ENCODE measurements at regions not wholly inside any gene's neighbourhood (a gene's known extent, or its start where the extent isn't known, plus 50 kb on each side); places are given as distances from the start of the nearest gene placed in this dataset.

GRCh38 chr2:120432976-120433815 lies 87.3 kb downstream of the INHBB start:
- H2BK120ac ChIP-seq (ENCODE audit: low read depth, low read length, poor library complexity, severe bottlenecking): no peak overlapping the region
- no peaks in the 10 kb centered on the region for H3K9me3 ChIP-seq (ENCODE audit: control insufficient read depth, low read depth, low read length)
- no peak overlapping the region for H3K56ac ChIP-seq (ENCODE audit: insufficient read length, low read depth, low read length)
- H2AFZ ChIP-seq (ENCODE audit: low read length): no peak overlapping the region
- H3K4me3 Mint-ChIP-seq: no peak overlapping the region
- no CpG with 5 or more reads among the region's 17 CpGs for WGBS (ENCODE audit: extremely low coverage, insufficient read length, low lambda C conversion rate)
- no peak overlapping the region for H2BK20ac ChIP-seq (ENCODE audit: low read depth, low read length, poor library complexity, severe bottlenecking)
- no peaks in the 10 kb centered on the region for H3K23me2 ChIP-seq (ENCODE audit: insufficient read length, low read depth, low read length, poor library complexity, severe bottlenecking)
- peaks cover 46 to 52% of the 10 kb centered on the region in 2 experiments for H3K4me1 Mint-ChIP-seq
- H3K36me3 Mint-ChIP-seq (ENCODE audit: insufficient read depth in 1 of 3, low read depth in 3 of 3): no peaks in the 10 kb centered on the region
- no peak overlapping the region for H3K4me2 ChIP-seq (ENCODE audit: insufficient read depth, insufficient read length, low read length)
- no peaks in the 10 kb centered on the region for H3K27me3 ChIP-seq (ENCODE audit: insufficient read depth, low read length)
- H3K4ac ChIP-seq (ENCODE audit: low read depth, low read length): no peak overlapping the region
- peaks cover 91% of the 10 kb centered on the region for H3K27me3 Mint-ChIP-seq (ENCODE audit: low read depth)
- H3K79me2 ChIP-seq (ENCODE audit: insufficient read depth, low read length): no peaks in the 10 kb centered on the region
- no peak overlapping the region for H3K18ac ChIP-seq (ENCODE audit: insufficient read length, low read depth, low read length)
- no peaks in the 10 kb centered on the region for H3K79me1 ChIP-seq (ENCODE audit: insufficient read depth, low read depth, low read length, poor library complexity, severe bottlenecking)
- no peak overlapping the region for H4K91ac ChIP-seq (ENCODE audit: insufficient read length, low read depth, low read length)
- H3K14ac ChIP-seq (ENCODE audit: insufficient read depth, low read length): no peak overlapping the region; the same call in 1 of the 2 replicates
- H3K9me3 Mint-ChIP-seq: no peaks in the 10 kb centered on the region; a peak in 1 of 5 replicates
- no peak overlapping the region for H3K9ac ChIP-seq (ENCODE audit: extremely low read depth, insufficient read length, low read length)
- H4K5ac ChIP-seq (ENCODE audit: insufficient read length, low read depth, low read length): no peak overlapping the region
- H3K27ac Mint-ChIP-seq: no peak overlapping the region
- H2BK12ac ChIP-seq (ENCODE audit: insufficient read length, low read depth, low read length): no peak overlapping the region
- H3K27ac ChIP-seq (ENCODE audit: insufficient read length, low read depth, low read length): no peak overlapping the region
- H3T11ph ChIP-seq (ENCODE audit: low read length): no peak overlapping the region
- no peak overlapping the region for H2BK5ac ChIP-seq (ENCODE audit: insufficient read length, low read length)
- H2BK15ac ChIP-seq (ENCODE audit: low read depth, low read length): no peak overlapping the region
- H4K20me1 ChIP-seq (ENCODE audit: control insufficient read depth, insufficient read depth, insufficient read length): no peaks in the 10 kb centered on the region
- peaks cover 11% of the 10 kb centered on the region; the same call in 1 of the 2 replicates for H3K4me1 ChIP-seq (ENCODE audit: insufficient read depth, low read length)
- peak; percentile 25 for DNase-seq
- TF ChIP-seq CTCF (conservative IDR thresholded peaks at IDR 0.05): no peak
- H4K8ac ChIP-seq (replicated peaks; ENCODE audit: insufficient read length, low read depth, low read length): no peak overlapping the region
- no peak overlapping the region for H2AK5ac ChIP-seq (ENCODE audit: insufficient read length, low read length)
- no peak overlapping the region for H3K23ac ChIP-seq (ENCODE audit: insufficient read length, low read depth, low read length)

Data from H9 (cell line).